SK-N-SH (cell line): ENCODE measurements at regions not wholly inside any gene's neighbourhood (a gene's known extent, or its start where the extent isn't known, plus 50 kb on each side); places are given as distances from the start of the nearest gene placed in this dataset.

Experiments
- CTCF ChIA-PET: fragments of 300-600, 350-600 bp; formaldehyde crosslinking; extraction: SDS; loops from one replicate; lab custom pipeline; 2021; lab: Yijun Ruan, JAX
- POLR2A ChIA-PET: fragments of 350-600 bp; sonication (Branson Sonifier 250); formaldehyde crosslinking; extraction: SDS; loops from one replicate; lab custom pipeline; 2020; ENCODE audit warnings: antibody characterized with exemption, inconsistent platforms; lab: Yijun Ruan, JAX
- DNase-seq: peaks from one replicate; pipeline ENCODE4 v3.0.0; 2012
- H2AFZ ChIP-seq: fragments of 200-600 bp; sonication (generic); 2 replicates; pipeline ENCODE4 v1.8.1; 2016; ENCODE audit warnings: antibody characterized with exemption, mild to moderate bottlenecking, low read depth
- H3F3A ChIP-seq: fragments of 200-600 bp; sonication (generic); replicated peaks from 2 replicates; pipeline ENCODE3; 2016; ENCODE audit warnings: antibody characterized with exemption, mild to moderate bottlenecking; ENCODE audit not compliant: insufficient read depth
- H3K27ac ChIP-seq, 2 experiments: fragments of 200-500 bp in 1 of 2; fragments of 200-600 bp in 1 of 2; sonication (Bioruptor generic) in 1 of 2; sonication (generic), shearing (Covaris generic) in 1 of 2; 2 replicates each; pipeline versions ENCODE4 v1.5.1 to v1.6.1; 2014 to 2016; ENCODE audit warnings: low read depth in 2 of 2, inconsistent platforms in 1 of 2, low read length in 1 of 2, mild to moderate bottlenecking in 1 of 2, mixed read lengths in 1 of 2
- H3K27me3 ChIP-seq: fragments of 200-600 bp; sonication (generic), shearing (Covaris generic); 2 replicates; pipeline ENCODE4 v1.6.1; 2016; ENCODE audit warnings: mixed run types; ENCODE audit not compliant: insufficient read depth
- H3K36me3 ChIP-seq, 2 experiments: fragments of 200-500 bp in 1 of 2; fragments of 200-600 bp in 1 of 2; sonication (Bioruptor generic) in 1 of 2; sonication (generic) in 1 of 2; replicated peaks in 1 of 2; 2 replicates each; pipeline versions ENCODE3 to v1.5.1; 2014 to 2016; ENCODE audit warnings: low read length in 1 of 2, mild to moderate bottlenecking in 1 of 2; ENCODE audit not compliant: insufficient read depth in 2 of 2, control insufficient read depth in 1 of 2
- H3K4me1 ChIP-seq, 2 experiments: fragments of 200-500 bp in 1 of 2; fragments of 200-600 bp in 1 of 2; sonication (Bioruptor generic) in 1 of 2; sonication (generic), shearing (Covaris generic) in 1 of 2; 2 replicates each; pipeline versions ENCODE4 v1.5.1 to v1.6.1; 2014 to 2016; ENCODE audit warnings: low read depth in 1 of 2, low read length in 1 of 2, mixed run types in 1 of 2; ENCODE audit not compliant: insufficient read depth in 2 of 2, control insufficient read depth in 1 of 2
- H3K4me2 ChIP-seq: fragments of 200-600 bp; sonication (generic), shearing (Covaris generic); 2 replicates; pipeline ENCODE4 v1.6.1; 2017; ENCODE audit warnings: mixed run types
- H3K4me3 ChIP-seq, 2 experiments: fragments of 200-500 bp in 1 of 2; fragments of 200-600 bp in 1 of 2; sonication (Bioruptor generic) in 1 of 2; sonication (generic), shearing (Covaris generic) in 1 of 2; 2 replicates each; pipeline versions ENCODE4 v1.5.1 to v1.8.1; 2014 to 2016; ENCODE audit warnings: low read depth in 2 of 2, inconsistent platforms in 1 of 2, low read length in 1 of 2, mild to moderate bottlenecking in 1 of 2, mixed read lengths in 1 of 2, moderate library complexity in 1 of 2
- H3K79me2 ChIP-seq: fragments of 200-600 bp; sonication (generic); 2 replicates; pipeline ENCODE4 v1.8.1; 2017; ENCODE audit warnings: mild to moderate bottlenecking; ENCODE audit not compliant: insufficient read depth
- H3K9ac ChIP-seq: fragments of 200-600 bp; sonication (generic); 2 replicates; pipeline ENCODE4 v1.6.1; 2017; ENCODE audit warnings: mixed run types
- H3K9me2 ChIP-seq: fragments of 200-600 bp; sonication (generic); 2 replicates; pipeline ENCODE4 v1.6.1; 2017; ENCODE audit warnings: mixed run types
- H3K9me3 ChIP-seq: fragments of 200-600 bp; sonication (generic); 2 replicates; pipeline ENCODE4 v1.6.1; 2017; ENCODE audit warnings: mixed run types, mild to moderate bottlenecking, moderate library complexity
- H4K20me1 ChIP-seq: fragments of 200-600 bp; sonication (generic); 2 replicates; pipeline ENCODE4 v1.6.1; 2017; ENCODE audit warnings: mild to moderate bottlenecking, mixed run types; ENCODE audit not compliant: insufficient read depth
- CTCF ChIP-seq: fragments of 200-600 bp; sonication (generic); IDR thresholded peaks from 2 replicates; pipeline ENCODE4 v1.6.1; 2017; ENCODE audit warnings: antibody characterized with exemption, mild to moderate bottlenecking, moderate library complexity
- ELF1 ChIP-seq: IDR thresholded peaks from 2 replicates; pipeline ENCODE4 v1.4.0; 2012
- EP300 ChIP-seq, 2 experiments: IDR thresholded peaks; 2 replicates each; pipeline versions ENCODE4 v1.4.0 to v1.6.1; 2012; ENCODE audit warnings: borderline replicate concordance in 1 of 2, low read depth in 1 of 2, low read length in 1 of 2
- EZH2phosphoT487 ChIP-seq: fragments of 200-600 bp; sonication (generic); IDR thresholded peaks from 2 replicates; pipeline ENCODE4 v1.6.1; 2017; ENCODE audit warnings: low read depth, mixed run types, mild to moderate bottlenecking, antibody characterized with exemption, moderate library complexity, borderline replicate concordance
- FOXM1 ChIP-seq: IDR thresholded peaks from 2 replicates; pipeline ENCODE4 v1.4.0; 2012; ENCODE audit warnings: low read depth, mild to moderate bottlenecking
- GATA2 ChIP-seq: sonication (generic); formaldehyde crosslinking; IDR thresholded peaks from 2 replicates; pipeline ENCODE4 v1.5.0; 2020; ENCODE audit warnings: mild to moderate bottlenecking, missing genetic modification reagents
- IRF3 ChIP-seq: fragments of 150-350 bp; IDR thresholded peaks from 2 replicates; pipeline ENCODE4 v1.6.1; 2016; ENCODE audit warnings: mild to moderate bottlenecking, low read depth, low read length
- MAX ChIP-seq: IDR thresholded peaks from 2 replicates; pipeline ENCODE4 v1.4.0; 2012; ENCODE audit warnings: low read depth
- NRF1 ChIP-seq: IDR thresholded peaks from 2 replicates; pipeline ENCODE4 v1.6.1; 2012; ENCODE audit warnings: low read depth, mild to moderate bottlenecking, low read length
- POLR2AphosphoS5 ChIP-seq: IDR thresholded peaks from 2 replicates; pipeline ENCODE4 v1.6.1; 2012; ENCODE audit warnings: low read depth, low read length
- RAD21 ChIP-seq: IDR thresholded peaks from 2 replicates; pipeline ENCODE4 v1.6.1; 2012; ENCODE audit warnings: mild to moderate bottlenecking, low read length
- RCOR1 ChIP-seq: fragments of 150-350 bp; IDR thresholded peaks from 2 replicates; pipeline ENCODE4 v1.6.1; 2017; ENCODE audit warnings: antibody characterized with exemption, low read length
- REST ChIP-seq: IDR thresholded peaks from 2 replicates; pipeline ENCODE4 v1.6.1; 2012; ENCODE audit warnings: mild to moderate bottlenecking, low read depth, low read length, moderate library complexity
- TEAD4 ChIP-seq: IDR thresholded peaks from 2 replicates; pipeline ENCODE4 v1.4.0; 2012; ENCODE audit warnings: mild to moderate bottlenecking, borderline replicate concordance; ENCODE audit not compliant: insufficient read depth
- YY1 ChIP-seq: IDR thresholded peaks from 2 replicates; pipeline ENCODE4 v1.4.0; 2012; ENCODE audit warnings: low read depth, mild to moderate bottlenecking
- ZBTB33 ChIP-seq: IDR thresholded peaks from 2 replicates; pipeline ENCODE4 v1.4.0; 2012; ENCODE audit warnings: low read depth, borderline replicate concordance
- WGBS: methylation state at CpG from one replicate; pipeline ENCODE4 v1.1.6; 2017; ENCODE audit warnings: low lambda C conversion rate; 5-methylcytosine and 5-hydroxymethylcytosine counted together

- TF ChIP-seq REST (no peak), FOXM1 (no peak), YY1 (no peak), RAD21 (no peak), IRF3 (no peak)
These were observed 1305.0 kb downstream of the PCDH18 start (continued) for GRCh38 chr4:136227315-136227714.

- H3K27me3 ChIP-seq = no peaks in the 10 kb centered on the region
These were observed 1312.6 kb downstream of the PCDH18 start for GRCh38 chr4:136219592-136220125.

More at GRCh38 chr4:136219592-136220125, 1312.6 kb downstream of the PCDH18 start:
- POLR2A ChIA-PET = no interaction called here
- Histone ChIP-seq H3K4me2 (no peak overlapping the region), H3K4me1 (no peaks in the 10 kb centered on the region), H3K79me2 (no peaks in the 10 kb centered on the region), H3K36me3 (no peaks in the 10 kb centered on the region), H3K4me3 (no peak overlapping the region), H3K27ac (no peak overlapping the region), H3K9me2 (peaks cover 3% of the 10 kb centered on the region; the same call in 1 of the 2 replicates), H3K9ac (no peak overlapping the region), H3F3A (no peaks in the 10 kb centered on the region), H4K20me1 (no peaks in the 10 kb centered on the region), H3K9me3 (no peaks in the 10 kb centered on the region), H2AFZ (no peak overlapping the region)
- CTCF ChIA-PET = no interaction called here
- 14% methylated on average over 3 of the region's 3 CpGs for WGBS
- TF ChIP-seq ELF1 = no peak
- TF ChIP-seq GATA2 (CRISPR knock-in tag) = no peak
- no peak for TF ChIP-seq RAD21
- no peak for TF ChIP-seq TEAD4
- no peak for TF ChIP-seq POLR2AphosphoS5
- no peak for TF ChIP-seq CTCF
- no peak for TF ChIP-seq EZH2phosphoT487
- TF ChIP-seq NRF1 = no peak
- no peak for TF ChIP-seq EP300 (IDR thresholded peaks at IDR 0.05; ENCODE audit: borderline replicate concordance in 1 of 2, low read depth in 1 of 2, low read length in 1 of 2)
- TF ChIP-seq YY1 = no peak
- TF ChIP-seq MAX = no peak
- no peak for TF ChIP-seq ZBTB33
- TF ChIP-seq RCOR1 = no peak
- no peak for TF ChIP-seq IRF3
- no peak for DNase-seq
